ENCODE measurements at regions not wholly inside any gene's neighbourhood (a gene's known extent, or its start where the extent isn't known, plus 50 kb on each side); places are given as distances from the start of the nearest gene placed in this dataset.
"Not testable (repeated sequence)": the region's sequence is repeated elsewhere in the genome, so short reads cannot be mapped to it uniquely, and the experiment has no call there.

DNA sequence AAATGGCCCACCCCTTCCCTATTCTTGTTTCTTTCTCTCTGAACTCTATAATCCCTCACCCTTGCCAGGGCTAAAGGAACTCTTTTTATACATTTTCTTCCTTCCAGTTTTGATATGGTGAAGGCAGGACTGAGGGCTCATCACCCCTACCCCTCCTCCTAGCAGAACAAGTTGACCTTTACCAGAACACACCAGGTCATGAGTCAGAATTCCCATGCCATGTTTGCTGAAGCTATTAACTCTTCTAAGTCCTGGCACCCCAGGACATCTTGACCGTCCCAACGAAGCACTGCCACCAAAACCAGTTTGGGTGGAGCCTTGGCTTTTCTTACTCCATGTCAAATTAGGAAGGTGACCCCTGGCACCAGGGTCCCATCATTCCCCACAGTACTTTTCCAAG lies 57.5 kb upstream of the DYNLT3 start:
- Mint-ChIP-seq H3K4me1 (ENCODE audit: low read depth in 2 of 2) (peaks cover 0 to 1% of the 10 kb centered on the region in 2 donors), H3K4me3 (peak overlapping the region; percentile 14 to 67), H3K36me3 (ENCODE audit: insufficient read depth) (no peaks in the 10 kb centered on the region), H3K27ac (no peak overlapping the region), H3K27me3 (peaks cover 22 to 29% of the 10 kb centered on the region in 2 donors), H3K9me3 (no peaks in the 10 kb centered on the region)
- no peak for DNase-seq
- no peak for ATAC-seq (replicated peaks)

GRCh38 chrX:37905436-37906147 lies 58.2 kb upstream of the DYNLT3 start:
- H3K9me3 Mint-ChIP-seq: no peaks in the 10 kb centered on the region
- DNase-seq: peak in 1 of 3 experiments; percentile 2
- no peak overlapping the region for H3K27ac Mint-ChIP-seq
- no peaks in the 10 kb centered on the region for H3K36me3 Mint-ChIP-seq (ENCODE audit: insufficient read depth)
- peak; percentile 61 for ATAC-seq (replicated peaks)
- peaks cover 0 to 1% of the 10 kb centered on the region in 2 donors for H3K4me1 Mint-ChIP-seq (ENCODE audit: low read depth in 2 of 2)
- peak overlapping the region; percentile 14 to 67 for H3K4me3 Mint-ChIP-seq
- peaks cover 22 to 29% of the 10 kb centered on the region in 2 donors for H3K27me3 Mint-ChIP-seq

GRCh38 chrX:37906357-37906756 lies 59.0 kb upstream of the DYNLT3 start:
- DNase-seq (no peak), ATAC-seq (replicated peaks) (no peak)
- peaks cover 22 to 29% of the 10 kb centered on the region in 2 donors for H3K27me3 Mint-ChIP-seq
- H3K36me3 Mint-ChIP-seq (ENCODE audit: insufficient read depth): no peaks in the 10 kb centered on the region
- H3K4me1 Mint-ChIP-seq (ENCODE audit: low read depth in 2 of 2): peaks cover 0 to 1% of the 10 kb centered on the region in 2 donors
- H3K4me3 Mint-ChIP-seq: peak overlapping the region in 1 of 2 donors; percentile 67
- no peak overlapping the region for H3K27ac Mint-ChIP-seq
- H3K9me3 Mint-ChIP-seq: no peaks in the 10 kb centered on the region

DNA sequence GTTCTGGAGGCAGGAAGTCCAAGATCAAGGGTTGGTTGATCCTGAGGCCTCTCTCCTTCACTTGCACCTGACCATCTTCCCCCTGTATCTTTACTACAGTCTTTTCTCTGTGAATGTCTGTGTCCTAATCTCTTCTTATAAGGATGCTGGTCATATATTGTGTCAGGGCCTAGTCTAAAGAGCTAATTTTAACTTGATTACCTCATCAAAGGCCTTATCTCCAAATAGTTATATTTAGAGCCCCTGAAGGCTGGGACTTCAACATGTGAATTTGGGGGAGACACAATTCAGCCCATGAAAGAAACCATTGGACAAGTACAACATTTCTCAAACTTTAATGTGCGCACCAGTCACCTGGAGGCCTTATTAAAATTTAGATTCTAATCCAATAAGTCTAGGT lies 62.8 kb upstream of the DYNLT3 start:
- H3K4me1 Mint-ChIP-seq (ENCODE audit: low read depth in 2 of 2): peaks cover 0 to 1% of the 10 kb centered on the region in 2 donors
- DNase-seq (no peak), ATAC-seq (replicated peaks) (no peak)
- H3K4me3 Mint-ChIP-seq: no peak overlapping the region
- H3K36me3 Mint-ChIP-seq (ENCODE audit: insufficient read depth): no peaks in the 10 kb centered on the region
- peaks cover 7 to 11% of the 10 kb centered on the region in 2 donors for H3K27me3 Mint-ChIP-seq
- no peaks in the 10 kb centered on the region for H3K9me3 Mint-ChIP-seq
- H3K27ac Mint-ChIP-seq: no peak overlapping the region

- peak in 1 of 3 experiments; percentile 2 for DNase-seq
- Mint-ChIP-seq H3K9me3 (no peaks in the 10 kb centered on the region), H3K27ac (no peak overlapping the region), H3K36me3 (ENCODE audit: insufficient read depth) (no peaks in the 10 kb centered on the region), H3K4me1 (ENCODE audit: low read depth in 2 of 2) (no peaks in the 10 kb centered on the region), H3K27me3 (no peaks in the 10 kb centered on the region), H3K4me3 (no peak overlapping the region)
- ATAC-seq (replicated peaks): peak; percentile 77
Measured at GRCh38 chrX:37912304-37912703, 64.9 kb upstream of the DYNLT3 start.

GRCh38 chrX:37912777-37913176 lies 65.4 kb upstream of the DYNLT3 start:
- ATAC-seq (replicated peaks) (no peak), DNase-seq (no peak)
- no peaks in the 10 kb centered on the region for H3K27me3 Mint-ChIP-seq
- H3K36me3 Mint-ChIP-seq (ENCODE audit: insufficient read depth): no peaks in the 10 kb centered on the region
- no peaks in the 10 kb centered on the region for H3K4me1 Mint-ChIP-seq (ENCODE audit: low read depth in 2 of 2)
- no peak overlapping the region for H3K4me3 Mint-ChIP-seq
- no peaks in the 10 kb centered on the region for H3K9me3 Mint-ChIP-seq
- no peak overlapping the region for H3K27ac Mint-ChIP-seq

- H3K27me3 Mint-ChIP-seq: peaks cover 6 to 7% of the 10 kb centered on the region in 2 donors
- no peak overlapping the region for H3K27ac Mint-ChIP-seq
- H3K4me3 Mint-ChIP-seq: no peak overlapping the region
- H3K4me1 Mint-ChIP-seq (ENCODE audit: low read depth in 2 of 2): no peaks in the 10 kb centered on the region
- H3K36me3 Mint-ChIP-seq (ENCODE audit: insufficient read depth): no peaks in the 10 kb centered on the region
- ATAC-seq (replicated peaks): no peak
- no peak for DNase-seq
- no peaks in the 10 kb centered on the region for H3K9me3 Mint-ChIP-seq
Measured at GRCh38 chrX:37918168-37918567, 70.8 kb upstream of the DYNLT3 start.

- DNase-seq: no peak
- H3K9me3 Mint-ChIP-seq: no peaks in the 10 kb centered on the region
- H3K27ac Mint-ChIP-seq: no peak overlapping the region
- H3K4me1 Mint-ChIP-seq (ENCODE audit: low read depth in 2 of 2): no peaks in the 10 kb centered on the region
- no peaks in the 10 kb centered on the region for H3K36me3 Mint-ChIP-seq (ENCODE audit: insufficient read depth)
- no peak for ATAC-seq (replicated peaks)
- no peak overlapping the region for H3K4me3 Mint-ChIP-seq
- H3K27me3 Mint-ChIP-seq: peaks cover 6 to 9% of the 10 kb centered on the region in 2 donors
Measured at GRCh38 chrX:37918703-37919102, 71.3 kb upstream of the DYNLT3 start.

- ATAC-seq (replicated peaks) (no peak), DNase-seq (no peak)
- Mint-ChIP-seq H3K27me3 (peaks cover 9 to 10% of the 10 kb centered on the region in 2 donors), H3K27ac (no peak overlapping the region), H3K36me3 (ENCODE audit: insufficient read depth) (no peaks in the 10 kb centered on the region), H3K4me1 (ENCODE audit: low read depth in 2 of 2) (peaks cover 0 to 3% of the 10 kb centered on the region in 2 donors), H3K4me3 (no peak overlapping the region), H3K9me3 (no peaks in the 10 kb centered on the region)
Measured at GRCh38 chrX:37921758-37922157, 74.4 kb upstream of the DYNLT3 start.

DNA sequence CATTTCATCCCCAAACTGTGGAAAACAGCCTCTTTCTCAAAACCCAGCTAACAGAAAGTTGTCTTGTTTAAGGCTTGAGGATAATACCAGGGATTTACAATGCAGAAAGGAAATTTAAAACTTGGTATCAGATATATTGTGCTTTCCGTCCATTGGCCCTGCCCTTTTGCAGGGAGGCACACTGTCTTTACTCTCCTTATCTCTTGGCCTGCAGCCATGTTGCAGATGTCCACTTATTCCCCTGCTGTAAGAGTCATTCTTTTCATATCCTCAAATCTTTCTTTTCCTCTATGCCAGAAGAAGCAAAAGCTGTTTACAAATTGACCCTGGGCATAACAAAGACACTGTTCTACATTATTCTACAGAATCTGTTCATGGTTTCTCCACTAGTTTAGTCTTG lies 75.6 kb upstream of the DYNLT3 start:
- Mint-ChIP-seq H3K27ac (no peak overlapping the region), H3K36me3 (ENCODE audit: insufficient read depth) (no peaks in the 10 kb centered on the region), H3K4me1 (ENCODE audit: low read depth in 2 of 2) (peaks cover 0 to 5% of the 10 kb centered on the region in 2 donors), H3K27me3 (peaks cover 9 to 13% of the 10 kb centered on the region in 2 donors), H3K4me3 (no peak overlapping the region), H3K9me3 (no peaks in the 10 kb centered on the region)
- DNase-seq (no peak), ATAC-seq (replicated peaks) (no peak)

DNA sequence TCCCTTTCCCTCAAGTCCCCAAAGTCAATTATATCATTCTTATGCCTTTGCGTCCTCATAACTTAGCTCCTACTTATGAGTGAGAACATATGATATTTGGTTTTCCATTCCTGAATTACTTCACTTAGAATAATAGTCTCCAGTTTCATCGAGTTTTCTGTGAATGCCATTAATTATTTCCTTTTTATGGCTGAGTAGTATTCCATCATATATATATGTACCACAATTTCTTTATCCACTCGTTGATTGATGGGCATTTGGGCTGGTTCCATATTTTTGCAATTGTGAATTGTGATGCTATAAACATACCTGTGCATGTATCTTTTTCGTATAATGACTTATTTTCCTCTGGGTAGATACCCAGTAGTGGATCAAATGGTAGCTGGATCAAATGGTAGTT lies 78.4 kb upstream of the DYNLT3 start:
- H3K27ac Mint-ChIP-seq; H3K27me3 Mint-ChIP-seq; H3K4me3 Mint-ChIP-seq; DNase-seq; H3K36me3 Mint-ChIP-seq (ENCODE audit: insufficient read depth); ATAC-seq (replicated peaks); H3K4me1 Mint-ChIP-seq (ENCODE audit: low read depth in 2 of 2); H3K9me3 Mint-ChIP-seq: not testable (repeated sequence)

DNA sequence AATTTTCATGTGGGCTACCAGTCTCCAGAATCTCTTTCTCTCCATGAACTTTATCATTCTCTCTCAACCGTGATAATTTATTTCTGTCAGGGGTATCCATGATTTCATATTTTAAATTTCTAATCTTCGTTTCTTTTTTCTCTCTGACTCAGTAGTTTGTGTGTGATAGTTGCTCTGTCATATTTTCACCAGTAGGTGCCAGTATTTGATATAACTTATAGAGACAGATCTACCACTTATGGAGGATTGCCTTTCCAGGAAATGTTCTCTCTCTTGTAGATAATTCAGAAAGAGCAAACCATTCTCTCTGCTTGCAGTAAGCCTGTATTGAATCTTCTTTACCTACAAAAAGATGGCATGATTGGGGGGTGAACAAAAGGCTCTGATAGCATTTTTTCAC lies 79.3 kb upstream of the DYNLT3 start:
- Mint-ChIP-seq H3K9me3 (no peaks in the 10 kb centered on the region), H3K36me3 (ENCODE audit: insufficient read depth) (no peaks in the 10 kb centered on the region), H3K27me3 (peaks cover 6 to 9% of the 10 kb centered on the region in 2 donors), H3K27ac (no peak overlapping the region), H3K4me1 (ENCODE audit: low read depth in 2 of 2) (peaks cover 0 to 5% of the 10 kb centered on the region in 2 donors), H3K4me3 (no peak overlapping the region)
- ATAC-seq (replicated peaks) (peak; percentile 65), DNase-seq (no peak)

DNA sequence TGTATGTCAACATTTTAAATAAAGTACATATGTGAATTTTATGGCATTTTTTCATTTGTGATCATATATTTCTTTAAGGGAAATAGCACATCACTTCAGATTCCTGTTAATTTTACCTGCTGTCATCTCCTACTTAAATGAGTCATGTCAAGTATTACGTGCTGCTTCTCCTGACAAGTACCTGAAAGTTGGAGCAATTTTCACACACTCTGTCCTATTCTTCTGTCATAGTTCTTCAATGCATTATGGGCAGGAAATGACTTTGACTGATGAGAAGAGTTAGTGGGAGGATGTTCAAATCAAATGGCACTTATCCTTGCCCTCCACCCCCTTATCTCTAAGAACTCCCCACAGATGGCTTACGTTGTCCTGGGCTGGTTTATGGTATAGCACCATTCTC lies 64.2 kb upstream of the SYTL5 start:
- H3K36me3 Mint-ChIP-seq (ENCODE audit: insufficient read depth): no peaks in the 10 kb centered on the region
- ATAC-seq (replicated peaks) (no peak), DNase-seq (no peak)
- no peak overlapping the region for H3K27ac Mint-ChIP-seq
- no peaks in the 10 kb centered on the region for H3K9me3 Mint-ChIP-seq
- peaks cover 0 to 3% of the 10 kb centered on the region in 2 donors for H3K27me3 Mint-ChIP-seq
- H3K4me3 Mint-ChIP-seq: no peak overlapping the region
- no peaks in the 10 kb centered on the region for H3K4me1 Mint-ChIP-seq (ENCODE audit: low read depth in 2 of 2)

DNA sequence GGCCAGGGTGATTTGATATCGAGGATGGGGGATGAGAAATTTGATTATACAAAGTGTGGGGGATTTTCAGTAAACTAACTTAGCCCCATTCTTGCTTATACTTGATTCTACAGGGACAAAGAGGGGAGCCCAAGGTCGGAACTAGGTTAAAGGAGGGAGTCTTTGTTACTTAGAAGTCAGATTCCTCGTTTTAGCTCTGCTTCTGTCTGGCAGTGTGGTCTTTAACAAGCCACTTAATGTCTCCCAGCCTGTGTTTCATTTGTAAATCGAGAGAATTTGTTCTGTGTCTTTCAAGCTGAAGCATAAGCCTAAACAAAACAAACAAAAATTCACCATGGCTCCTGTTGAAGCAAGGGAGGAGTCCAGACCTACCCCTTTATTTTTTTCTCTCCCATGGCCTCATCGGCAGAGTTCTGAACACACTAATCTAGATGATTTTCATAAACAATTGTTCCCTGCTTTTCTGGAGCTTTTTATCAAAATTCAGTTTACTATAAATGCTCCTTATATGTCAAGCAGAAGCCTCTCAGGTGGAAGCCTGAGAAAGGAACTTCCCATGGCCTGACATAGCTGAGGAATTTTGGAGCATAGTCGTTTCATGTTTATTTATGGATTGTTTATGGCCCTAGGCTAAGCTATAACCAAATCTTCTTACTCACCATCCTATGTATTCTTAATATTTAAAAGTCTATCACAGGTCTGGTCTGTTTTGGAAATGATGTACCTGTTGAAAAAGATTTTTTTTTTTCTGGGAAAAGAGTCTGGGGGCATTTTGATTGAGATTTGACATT lies 62.6 kb upstream of the SYTL5 start:
- H3K4me1 Mint-ChIP-seq (ENCODE audit: low read depth in 2 of 2): no peaks in the 10 kb centered on the region
- DNase-seq (no peak), ATAC-seq (replicated peaks) (no peak)
- no peaks in the 10 kb centered on the region for H3K36me3 Mint-ChIP-seq (ENCODE audit: insufficient read depth)
- H3K27me3 Mint-ChIP-seq: peaks cover 0 to 12% of the 10 kb centered on the region in 2 donors
- no peak overlapping the region for H3K4me3 Mint-ChIP-seq
- H3K9me3 Mint-ChIP-seq: no peaks in the 10 kb centered on the region
- H3K27ac Mint-ChIP-seq: no peak overlapping the region
